ENCODE measurements at regions not wholly inside any gene's neighbourhood (a gene's known extent, or its start where the extent isn't known, plus 50 kb on each side); places are given as distances from the start of the nearest gene placed in this dataset.

DNA sequence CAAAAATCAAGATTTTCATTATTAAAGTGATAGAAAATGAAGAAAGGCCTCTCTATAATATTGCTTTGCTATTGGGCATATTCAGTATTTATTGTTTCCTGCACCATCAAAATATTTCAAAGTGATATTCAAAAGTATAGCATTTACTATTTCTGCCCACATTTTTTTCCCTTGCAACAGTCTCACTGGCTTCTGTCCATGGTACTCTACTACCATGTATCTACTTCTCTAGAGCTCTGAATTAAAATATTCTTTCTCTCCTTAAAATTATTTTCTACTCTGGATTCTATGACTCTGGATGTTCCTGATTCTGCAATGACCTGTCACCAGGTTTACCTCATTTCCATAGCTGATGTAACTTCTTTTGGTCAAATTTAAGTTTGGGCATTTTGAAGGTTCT is 1508.3 kb upstream of the PRR20A start:
- TF ChIP-seq POLR2AphosphoS5 (IDR thresholded peaks at IDR 0.05; ENCODE audit: borderline replicate concordance, low read depth, low read length) (no peak), EZH2 (IDR thresholded peaks at IDR 0.05) (no peak), FOXP2 (optimal IDR thresholded peaks at IDR 0.05; ENCODE audit: control extremely low read depth, extremely low read length, insufficient read depth) (no peak)
